ENCODE measurements at regions not wholly inside any gene's neighbourhood (a gene's known extent, or its start where the extent isn't known, plus 50 kb on each side); places are given as distances from the start of the nearest gene placed in this dataset.

DNA sequence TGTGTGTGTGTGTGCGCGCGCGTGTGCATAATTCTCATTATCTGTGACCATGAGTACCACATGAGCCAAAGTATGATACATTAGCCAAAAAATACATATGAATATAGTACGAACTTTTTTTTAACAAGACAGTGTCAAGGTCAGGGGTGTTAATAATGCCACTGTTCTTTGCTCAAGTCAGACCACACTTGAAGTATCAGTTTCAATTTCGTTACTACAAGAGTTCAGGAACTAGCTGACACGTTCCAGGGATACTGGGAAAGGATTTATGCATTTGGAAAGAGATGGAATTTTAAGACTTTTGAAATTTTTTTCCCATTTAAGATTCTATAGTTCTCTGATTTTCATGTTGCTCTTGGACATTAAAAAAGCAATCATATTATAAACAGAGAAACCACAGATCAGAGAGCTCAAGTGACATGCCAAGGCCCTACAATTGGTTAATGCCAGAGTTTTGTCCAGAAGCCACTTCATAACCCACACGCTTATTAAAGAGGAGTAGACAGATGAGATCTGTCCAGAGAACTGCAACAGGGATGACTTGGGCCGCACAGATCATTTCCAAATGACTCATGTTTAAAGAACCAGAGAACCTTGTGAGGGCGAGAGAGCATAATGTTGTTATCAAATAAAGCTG, 718.8 kb upstream of the SGCG start:
- no peak for DNase-seq

DNA sequence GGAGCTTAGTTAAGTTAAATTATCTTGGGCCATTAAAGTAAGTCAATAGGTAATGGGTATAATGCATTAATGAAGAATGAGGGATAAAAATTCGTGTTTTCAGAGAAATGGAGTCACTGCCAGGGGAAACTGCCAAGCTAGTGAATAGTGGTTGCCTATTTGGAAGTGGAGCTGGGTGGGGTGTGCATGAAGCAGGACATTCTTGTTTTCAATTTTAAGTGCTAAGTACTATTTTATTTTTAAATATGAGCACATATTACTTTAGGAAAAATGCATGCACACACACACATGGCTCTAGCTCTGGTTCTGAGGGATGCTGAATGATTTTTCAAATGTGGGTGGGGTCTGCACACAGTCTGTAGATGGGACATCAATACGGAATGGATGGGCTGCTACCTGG, 717.7 kb upstream of the SGCG start:
- DNase-seq = no peak

- no peak for DNase-seq
Observed at GRCh38 chr13:22468045-22468444, 712.7 kb upstream of the SGCG start.

GRCh38 chr13:22468824-22469223, 712.0 kb upstream of the SGCG start:
- no peak for DNase-seq

DNA sequence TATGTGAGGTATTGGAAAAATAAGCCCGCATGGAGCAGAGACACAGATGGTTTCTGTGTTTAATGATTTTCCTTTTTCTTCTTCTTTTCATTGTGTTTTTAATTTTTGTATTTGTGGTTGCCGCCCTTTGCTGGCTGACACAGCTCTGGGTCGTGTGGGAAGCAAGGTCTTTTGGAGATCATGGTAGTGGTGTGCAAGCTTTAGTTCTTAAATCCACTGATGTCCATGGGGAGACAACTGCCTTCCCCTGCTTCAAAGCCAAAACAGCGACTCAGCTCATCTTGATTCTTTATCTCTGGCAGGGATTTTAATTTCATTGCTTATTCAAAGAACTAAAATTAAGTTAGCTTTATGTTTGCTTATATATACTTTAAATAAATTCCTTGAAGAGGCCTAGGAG, 711.3 kb upstream of the SGCG start:
- no peak for DNase-seq

GRCh38 chr13:22470075-22470474, 710.7 kb upstream of the SGCG start:
- no peak for DNase-seq

GRCh38 chr13:22482496-22483000, 698.2 kb upstream of the SGCG start:
- no peak for DNase-seq

DNA sequence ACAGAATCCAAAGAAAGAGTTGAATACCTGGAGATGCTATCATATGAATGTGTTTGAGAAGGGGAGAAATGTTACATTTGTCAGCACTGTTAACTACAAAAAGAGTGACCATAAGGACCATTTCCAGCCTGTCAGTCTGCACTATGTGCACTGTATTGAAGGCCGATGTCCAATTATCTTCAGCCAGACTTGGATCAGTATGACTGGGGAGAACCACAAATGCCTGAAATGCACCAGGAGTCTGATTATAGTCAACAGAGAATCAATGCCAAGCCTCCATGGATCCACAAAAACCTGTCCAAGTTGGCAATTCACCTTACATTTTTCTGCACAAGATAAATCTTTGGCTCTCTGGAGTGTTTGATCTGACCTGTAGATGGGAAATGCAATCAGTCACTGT, 697.5 kb upstream of the SGCG start:
- DNase-seq = no peak

DNA sequence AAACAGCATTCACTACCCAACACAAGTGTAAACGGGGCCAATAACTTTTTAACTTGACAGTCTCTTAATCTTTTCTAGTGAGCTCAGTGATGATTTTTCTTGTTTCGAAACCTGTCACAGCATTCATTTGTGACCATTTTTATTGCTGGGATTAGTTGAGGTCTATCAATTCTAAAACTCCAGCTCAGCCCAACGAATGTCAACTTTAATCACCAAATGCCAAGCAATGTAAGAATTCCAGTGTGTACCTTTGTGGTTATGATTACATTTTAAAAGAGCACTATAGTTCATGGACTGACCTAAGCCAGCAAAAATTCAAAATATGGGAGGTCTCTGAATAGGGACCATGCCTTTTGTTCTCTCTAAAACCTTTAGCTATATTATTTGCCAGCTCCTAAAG, 694.3 kb upstream of the SGCG start:
- DNase-seq = no peak

DNA sequence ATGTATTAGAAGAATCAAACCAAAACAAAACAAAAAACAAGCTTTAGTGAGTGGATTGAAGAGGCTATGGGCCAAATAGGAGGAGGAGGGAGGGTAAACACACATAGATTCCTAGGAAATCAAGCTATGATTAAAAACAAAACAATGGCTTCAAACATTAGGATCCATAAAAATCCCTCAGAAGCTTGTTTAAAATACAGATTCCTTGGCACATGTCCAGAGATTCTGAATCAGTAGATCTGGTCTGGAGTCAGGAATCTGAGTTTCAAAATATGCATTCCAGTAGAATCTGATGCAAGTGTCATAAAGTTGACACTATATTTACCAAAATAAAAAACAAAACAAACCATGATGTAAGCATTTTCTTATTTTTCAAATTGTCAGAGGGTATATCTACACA, 692.8 kb upstream of the SGCG start:
- no peak for DNase-seq

GRCh38 chr13:22489771-22490170, 691.0 kb upstream of the SGCG start:
- no peak for DNase-seq

- DNase-seq = no peak
Observed at GRCh38 chr13:22495819-22496218, 685.0 kb upstream of the SGCG start.

DNA sequence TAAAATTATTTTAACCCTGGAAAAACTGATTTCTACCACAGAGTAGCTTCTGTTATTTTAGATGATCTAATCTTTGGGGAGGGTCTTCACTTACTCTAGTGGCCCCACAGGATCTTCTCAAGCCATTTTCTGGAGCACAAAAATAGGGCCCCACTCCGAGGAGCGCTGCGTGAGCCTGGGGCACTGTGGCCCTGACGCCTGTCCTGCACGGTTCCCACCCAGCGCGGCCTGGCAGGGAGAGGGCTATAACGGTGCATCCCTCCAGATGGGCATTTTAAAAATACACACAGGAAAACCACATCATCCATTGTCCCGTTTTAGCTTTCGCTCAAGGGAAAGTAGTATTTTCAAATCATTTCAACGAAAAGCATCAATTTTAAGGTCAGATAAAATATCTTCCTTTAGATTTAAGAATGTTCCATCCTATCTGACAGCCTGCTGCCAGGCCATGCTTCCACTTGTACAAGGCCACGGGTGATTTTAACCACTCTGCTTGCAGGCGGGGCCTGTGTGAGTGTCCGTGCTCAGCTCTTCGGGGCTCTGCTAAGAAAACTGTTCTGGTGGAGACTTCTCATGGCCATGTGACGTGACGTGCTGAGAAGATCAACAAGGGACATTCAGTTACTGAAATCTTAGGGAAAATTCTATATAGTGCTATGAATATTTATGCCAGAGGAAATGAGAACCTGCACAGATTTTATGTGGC, 683.8 kb upstream of the SGCG start:
- DNase-seq = no peak

DNA sequence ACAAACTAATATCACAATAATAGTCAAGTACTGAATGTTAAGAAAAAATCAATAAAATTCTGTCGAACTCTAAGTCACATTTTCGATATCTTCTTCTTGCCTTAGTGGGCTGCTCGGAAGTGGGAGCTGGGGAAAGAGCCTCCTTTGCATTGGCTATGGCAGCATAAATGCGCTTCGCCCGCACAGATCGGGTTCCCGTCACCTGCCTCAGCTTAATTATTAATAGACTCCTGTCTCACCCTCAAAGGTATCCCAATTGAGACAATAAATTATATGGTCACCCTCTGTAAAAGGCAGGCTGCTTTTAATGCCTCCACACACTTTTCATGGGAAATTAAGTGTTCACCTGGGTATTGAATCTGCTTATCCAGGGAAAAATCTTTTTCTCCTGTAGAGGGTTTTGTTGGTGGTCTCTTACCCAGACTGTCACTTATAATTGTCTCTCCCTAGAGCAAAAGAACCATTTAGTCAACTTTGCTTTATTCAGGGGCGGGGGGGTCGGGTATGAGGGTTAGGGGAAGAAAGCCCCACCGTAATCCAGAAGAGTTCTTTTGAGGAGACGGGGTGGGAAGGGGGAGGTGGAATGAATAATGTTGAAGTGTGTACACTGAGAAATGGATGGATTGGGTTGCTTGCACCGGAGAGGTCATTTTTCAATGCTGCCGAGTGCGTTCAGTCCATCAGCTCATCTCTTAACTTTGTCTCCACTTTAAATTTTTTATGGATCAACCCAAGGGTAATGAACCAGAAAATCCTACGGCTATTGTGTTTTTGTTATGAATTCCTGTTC, 682.6 kb upstream of the SGCG start:
- no peak for DNase-seq

- DNase-seq = no peak
Observed at GRCh38 chr13:22499919-22500318, 680.9 kb upstream of the SGCG start.

- no peak for DNase-seq
Observed at GRCh38 chr13:22505489-22505888, 675.3 kb upstream of the SGCG start.

DNA sequence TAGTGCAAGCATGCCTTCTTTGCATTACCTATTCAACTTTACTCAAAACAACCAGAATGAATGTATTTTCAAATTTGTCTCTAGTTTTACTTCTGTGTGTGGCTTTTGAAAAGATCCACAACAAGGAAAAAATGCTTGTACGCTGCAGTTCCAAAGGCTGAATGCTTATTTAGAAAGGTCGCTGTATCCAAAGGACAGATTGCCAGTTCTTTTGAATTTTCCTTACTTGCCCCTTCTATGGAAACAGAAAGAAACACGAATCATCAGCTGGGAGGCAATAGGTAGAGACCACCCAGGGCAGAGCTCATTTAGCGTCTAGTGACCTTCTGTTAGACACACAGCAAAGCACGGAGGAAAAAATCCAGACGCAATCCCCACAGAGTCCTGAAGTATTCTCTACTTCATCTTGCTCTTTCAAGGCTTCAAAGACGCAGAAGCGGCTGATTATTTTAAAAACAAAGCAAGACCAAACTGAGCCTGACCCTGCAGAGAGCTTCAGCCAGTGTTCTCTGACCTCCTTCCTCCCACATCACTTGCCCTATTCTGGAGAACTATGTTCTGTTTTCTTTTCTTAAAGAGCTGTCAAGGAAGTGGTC, 674.6 kb upstream of the SGCG start:
- DNase-seq = no peak

DNA sequence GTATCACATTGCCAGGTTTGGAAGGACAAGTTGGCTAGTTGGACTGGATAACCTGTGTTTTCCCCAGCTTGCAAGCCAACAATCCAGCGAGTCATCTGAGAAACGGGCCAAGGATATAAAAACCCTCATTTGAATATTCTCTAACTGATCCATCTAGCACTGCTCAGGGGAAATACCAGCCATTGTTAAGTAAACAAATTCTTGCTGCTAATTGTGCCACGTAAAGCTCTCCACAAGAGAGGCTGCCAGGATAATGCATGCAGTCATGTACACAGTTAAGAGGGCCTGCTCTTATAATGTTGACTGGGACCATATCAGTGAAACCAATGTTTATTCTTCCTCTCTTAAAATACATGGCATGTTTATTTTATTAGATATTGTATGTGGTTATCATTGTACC, 663.2 kb upstream of the SGCG start:
- DNase-seq = no peak

DNA sequence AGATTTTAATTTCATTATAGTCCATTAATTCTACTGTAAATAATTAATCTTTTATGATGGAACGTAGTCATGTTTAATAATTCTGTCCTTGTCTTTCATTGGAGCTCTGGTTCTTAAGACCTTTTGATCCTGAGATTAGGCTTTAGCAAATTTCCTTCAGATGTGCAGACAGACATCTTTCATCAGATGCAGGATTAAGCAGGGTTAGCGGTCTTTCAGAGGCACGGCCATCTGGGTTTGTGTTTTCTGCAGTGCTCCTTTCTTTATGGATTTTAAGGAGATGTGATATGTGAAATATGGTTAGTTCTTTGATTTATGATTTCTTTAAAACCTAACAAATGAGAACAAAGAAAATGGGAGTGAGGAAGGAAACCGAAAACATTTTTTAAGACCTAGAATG, 643.9 kb upstream of the SGCG start:
- no peak for DNase-seq

DNA sequence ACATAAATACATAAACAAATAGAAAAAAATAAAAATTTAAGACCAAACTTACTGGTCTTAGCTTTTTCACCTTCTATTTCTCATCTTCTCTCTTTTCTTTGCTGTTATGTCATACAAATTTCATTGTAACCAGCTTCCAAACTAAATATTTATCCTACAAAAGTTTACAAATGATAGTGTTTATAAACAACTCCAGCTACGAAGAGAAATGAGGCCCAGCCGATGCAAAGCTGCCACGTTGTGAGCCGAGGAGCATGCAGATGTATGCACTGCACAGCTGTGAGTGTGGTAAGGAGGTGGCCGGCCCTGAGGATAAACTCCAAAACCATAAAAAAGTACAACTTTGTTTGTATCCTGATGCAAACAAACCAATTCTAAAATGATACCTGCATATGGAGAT, 642.4 kb upstream of the SGCG start:
- DNase-seq = no peak

DNA sequence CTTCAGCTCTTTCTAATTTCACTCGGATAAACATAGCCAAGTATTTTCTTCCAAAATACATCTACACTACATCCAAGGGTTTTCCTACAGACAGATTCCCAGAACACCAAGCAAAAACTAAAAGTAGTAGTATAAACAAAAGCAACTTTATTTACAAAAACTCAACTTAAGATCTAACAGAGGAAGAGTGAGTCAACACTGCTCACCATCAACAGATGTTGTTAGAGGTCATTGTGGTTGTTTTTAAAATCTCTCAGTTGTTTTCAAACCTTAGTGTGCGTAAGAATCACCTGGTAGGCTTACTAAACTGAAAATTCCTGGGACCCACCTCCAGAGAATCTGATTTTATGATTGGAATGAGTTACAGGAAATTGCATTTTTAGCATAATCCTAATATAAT, 631.7 kb upstream of the SGCG start:
- no peak for DNase-seq

GRCh38 chr13:22561581-22561980, 619.2 kb upstream of the SGCG start:
- no peak for DNase-seq

GRCh38 chr13:22562116-22562515, 618.7 kb upstream of the SGCG start:
- no peak for DNase-seq

GRCh38 chr13:22563272-22563671, 617.5 kb upstream of the SGCG start:
- no peak for DNase-seq
